ENCODE measurements at regions not wholly inside any gene's neighbourhood (a gene's known extent, or its start where the extent isn't known, plus 50 kb on each side); places are given as distances from the start of the nearest gene placed in this dataset.

GRCh38 chr4:112823606-112824005, 186.7 kb downstream of the LARP7 start:
- TF ChIP-seq MTA3 (IDR thresholded peaks at IDR 0.05; ENCODE audit: borderline replicate concordance) (no peak), EP300 (IDR thresholded peaks at IDR 0.05; ENCODE audit: low read length) (no peak), SREBF2 (CRISPR knock-in tag; IDR thresholded peaks at IDR 0.05) (no peak), EWSR1 (IDR thresholded peaks at IDR 0.05; ENCODE audit: borderline replicate concordance, low read depth, partially characterized antibody) (no peak), EZH2 (IDR thresholded peaks at IDR 0.05; ENCODE audit: borderline replicate concordance, low read depth, low read length) (no peak), ZNF695 (CRISPR knock-in tag; IDR thresholded peaks at IDR 0.05) (no peak), ZNF274 (IDR thresholded peaks at IDR 0.05; ENCODE audit: borderline replicate concordance, low read depth, low read length) (no peak)
- TF ChIP-seq, protein P1, sequence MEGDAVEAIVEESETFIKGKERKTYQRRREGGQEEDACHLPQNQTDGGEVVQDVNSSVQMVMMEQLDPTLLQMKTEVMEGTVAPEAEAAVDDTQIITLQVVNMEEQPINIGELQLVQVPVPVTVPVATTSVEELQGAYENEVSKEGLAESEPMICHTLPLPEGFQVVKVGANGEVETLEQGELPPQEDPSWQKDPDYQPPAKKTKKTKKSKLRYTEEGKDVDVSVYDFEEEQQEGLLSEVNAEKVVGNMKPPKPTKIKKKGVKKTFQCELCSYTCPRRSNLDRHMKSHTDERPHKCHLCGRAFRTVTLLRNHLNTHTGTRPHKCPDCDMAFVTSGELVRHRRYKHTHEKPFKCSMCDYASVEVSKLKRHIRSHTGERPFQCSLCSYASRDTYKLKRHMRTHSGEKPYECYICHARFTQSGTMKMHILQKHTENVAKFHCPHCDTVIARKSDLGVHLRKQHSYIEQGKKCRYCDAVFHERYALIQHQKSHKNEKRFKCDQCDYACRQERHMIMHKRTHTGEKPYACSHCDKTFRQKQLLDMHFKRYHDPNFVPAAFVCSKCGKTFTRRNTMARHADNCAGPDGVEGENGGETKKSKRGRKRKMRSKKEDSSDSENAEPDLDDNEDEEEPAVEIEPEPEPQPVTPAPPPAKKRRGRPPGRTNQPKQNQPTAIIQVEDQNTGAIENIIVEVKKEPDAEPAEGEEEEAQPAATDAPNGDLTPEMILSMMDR (IDR thresholded peaks at IDR 0.05 in 2 of 3, conservative IDR thresholded peaks at IDR 0.05 in 1 of 3; ENCODE audit: insufficient read depth in 2 of 3, low read depth in 1 of 3, low read length in 3 of 3): no peak
- TF ChIP-seq, protein P2, sequence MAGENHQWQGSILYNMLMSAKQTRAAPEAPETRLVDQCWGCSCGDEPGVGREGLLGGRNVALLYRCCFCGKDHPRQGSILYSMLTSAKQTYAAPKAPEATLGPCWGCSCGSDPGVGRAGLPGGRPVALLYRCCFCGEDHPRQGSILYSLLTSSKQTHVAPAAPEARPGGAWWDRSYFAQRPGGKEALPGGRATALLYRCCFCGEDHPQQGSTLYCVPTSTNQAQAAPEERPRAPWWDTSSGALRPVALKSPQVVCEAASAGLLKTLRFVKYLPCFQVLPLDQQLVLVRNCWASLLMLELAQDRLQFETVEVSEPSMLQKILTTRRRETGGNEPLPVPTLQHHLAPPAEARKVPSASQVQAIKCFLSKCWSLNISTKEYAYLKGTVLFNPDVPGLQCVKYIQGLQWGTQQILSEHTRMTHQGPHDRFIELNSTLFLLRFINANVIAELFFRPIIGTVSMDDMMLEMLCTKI (IDR thresholded peaks at IDR 0.05; ENCODE audit: partially characterized antibody): no peak
- TF ChIP-seq, protein P3, sequence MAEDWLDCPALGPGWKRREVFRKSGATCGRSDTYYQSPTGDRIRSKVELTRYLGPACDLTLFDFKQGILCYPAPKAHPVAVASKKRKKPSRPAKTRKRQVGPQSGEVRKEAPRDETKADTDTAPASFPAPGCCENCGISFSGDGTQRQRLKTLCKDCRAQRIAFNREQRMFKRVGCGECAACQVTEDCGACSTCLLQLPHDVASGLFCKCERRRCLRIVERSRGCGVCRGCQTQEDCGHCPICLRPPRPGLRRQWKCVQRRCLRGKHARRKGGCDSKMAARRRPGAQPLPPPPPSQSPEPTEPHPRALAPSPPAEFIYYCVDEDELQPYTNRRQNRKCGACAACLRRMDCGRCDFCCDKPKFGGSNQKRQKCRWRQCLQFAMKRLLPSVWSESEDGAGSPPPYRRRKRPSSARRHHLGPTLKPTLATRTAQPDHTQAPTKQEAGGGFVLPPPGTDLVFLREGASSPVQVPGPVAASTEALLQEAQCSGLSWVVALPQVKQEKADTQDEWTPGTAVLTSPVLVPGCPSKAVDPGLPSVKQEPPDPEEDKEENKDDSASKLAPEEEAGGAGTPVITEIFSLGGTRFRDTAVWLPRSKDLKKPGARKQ (CRISPR knock-in tag; IDR thresholded peaks at IDR 0.05): no peak
